ENCODE measurements at regions not wholly inside any gene's neighbourhood (a gene's known extent, or its start where the extent isn't known, plus 50 kb on each side); places are given as distances from the start of the nearest gene placed in this dataset.

DNA sequence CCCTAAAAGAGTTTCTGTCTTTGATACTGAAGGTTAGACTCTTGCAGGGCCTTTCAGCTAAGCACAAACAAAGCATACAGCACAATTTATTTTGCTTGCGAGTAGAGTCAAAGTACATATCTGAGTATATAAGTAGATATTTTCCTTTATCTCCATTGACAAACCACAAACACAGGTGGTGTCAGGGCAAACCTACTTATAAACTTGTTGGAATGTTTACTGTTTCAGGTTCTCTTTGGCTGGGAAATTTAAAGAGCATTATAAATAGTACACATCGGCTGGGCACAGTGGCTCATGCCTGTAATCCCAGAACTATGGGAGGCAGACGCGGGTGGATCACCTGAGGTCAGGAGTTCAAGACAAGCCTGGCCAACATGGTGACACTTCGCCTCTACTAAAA, 442.6 kb upstream of the PSMD7 start:
- TF ChIP-seq, protein P1, sequence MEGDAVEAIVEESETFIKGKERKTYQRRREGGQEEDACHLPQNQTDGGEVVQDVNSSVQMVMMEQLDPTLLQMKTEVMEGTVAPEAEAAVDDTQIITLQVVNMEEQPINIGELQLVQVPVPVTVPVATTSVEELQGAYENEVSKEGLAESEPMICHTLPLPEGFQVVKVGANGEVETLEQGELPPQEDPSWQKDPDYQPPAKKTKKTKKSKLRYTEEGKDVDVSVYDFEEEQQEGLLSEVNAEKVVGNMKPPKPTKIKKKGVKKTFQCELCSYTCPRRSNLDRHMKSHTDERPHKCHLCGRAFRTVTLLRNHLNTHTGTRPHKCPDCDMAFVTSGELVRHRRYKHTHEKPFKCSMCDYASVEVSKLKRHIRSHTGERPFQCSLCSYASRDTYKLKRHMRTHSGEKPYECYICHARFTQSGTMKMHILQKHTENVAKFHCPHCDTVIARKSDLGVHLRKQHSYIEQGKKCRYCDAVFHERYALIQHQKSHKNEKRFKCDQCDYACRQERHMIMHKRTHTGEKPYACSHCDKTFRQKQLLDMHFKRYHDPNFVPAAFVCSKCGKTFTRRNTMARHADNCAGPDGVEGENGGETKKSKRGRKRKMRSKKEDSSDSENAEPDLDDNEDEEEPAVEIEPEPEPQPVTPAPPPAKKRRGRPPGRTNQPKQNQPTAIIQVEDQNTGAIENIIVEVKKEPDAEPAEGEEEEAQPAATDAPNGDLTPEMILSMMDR (conservative IDR thresholded peaks at IDR 0.05; ENCODE audit: low read depth, low read length) = no peak
- TF ChIP-seq, protein P2, sequence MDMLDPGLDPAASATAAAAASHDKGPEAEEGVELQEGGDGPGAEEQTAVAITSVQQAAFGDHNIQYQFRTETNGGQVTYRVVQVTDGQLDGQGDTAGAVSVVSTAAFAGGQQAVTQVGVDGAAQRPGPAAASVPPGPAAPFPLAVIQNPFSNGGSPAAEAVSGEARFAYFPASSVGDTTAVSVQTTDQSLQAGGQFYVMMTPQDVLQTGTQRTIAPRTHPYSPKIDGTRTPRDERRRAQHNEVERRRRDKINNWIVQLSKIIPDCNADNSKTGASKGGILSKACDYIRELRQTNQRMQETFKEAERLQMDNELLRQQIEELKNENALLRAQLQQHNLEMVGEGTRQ (IDR thresholded peaks at IDR 0.05; ENCODE audit: low read depth, low read length) = no peak
- TF ChIP-seq POLR2A (IDR thresholded peaks at IDR 0.05; ENCODE audit: low read depth, low read length) = no peak
- no peak for TF ChIP-seq RCOR1 (IDR thresholded peaks at IDR 0.05; ENCODE audit: insufficient replicate concordance, low read length)
- TF ChIP-seq MAZ (IDR thresholded peaks at IDR 0.05; ENCODE audit: borderline replicate concordance, low read depth, low read length) = no peak
- TF ChIP-seq CEBPB (IDR thresholded peaks at IDR 0.05; ENCODE audit: low read depth, low read length) = no peak
- no peak for TF ChIP-seq RAD21 (IDR thresholded peaks at IDR 0.05; ENCODE audit: low read length)
- no peak for TF ChIP-seq CHD1 (IDR thresholded peaks at IDR 0.05; ENCODE audit: low read depth, low read length)
- no peak for TF ChIP-seq MXI1 (IDR thresholded peaks at IDR 0.05; ENCODE audit: borderline replicate concordance, low read depth, low read length)
- TF ChIP-seq MAFK (IDR thresholded peaks at IDR 0.05; ENCODE audit: low read depth, low read length) = no peak
